GM10266 (cell line): ENCODE measurements at regions not wholly inside any gene's neighbourhood (a gene's known extent, or its start where the extent isn't known, plus 50 kb on each side); places are given as distances from the start of the nearest gene placed in this dataset.

Experiments used
- DNase-seq: peaks from one replicate; pipeline ENCODE4 v3.0.0; 2012; ENCODE audit errors: extremely low spot score
- CTCF ChIP-seq: IDR thresholded peaks from 2 replicates; pipeline ENCODE4 v1.5.1; 2012; ENCODE audit warnings: mild to moderate bottlenecking, low read depth; ENCODE audit not compliant: control insufficient read depth, insufficient read depth; ENCODE audit errors: missing control alignments

- TF ChIP-seq CTCF, result no peak
- no peak for DNase-seq
Measured at GRCh38 chr18:41613003-41613609, 341.9 kb upstream of the PIK3C3 start.

GRCh38 chr18:41604964-41605363 lies 350.1 kb upstream of the PIK3C3 start:
- DNase-seq, result no peak
- no peak for TF ChIP-seq CTCF

GRCh38 chr18:41602034-41602433 lies 353.0 kb upstream of the PIK3C3 start:
- DNase-seq, result no peak
- no peak for TF ChIP-seq CTCF

- TF ChIP-seq CTCF, result no peak
- DNase-seq, result no peak
Measured at GRCh38 chr18:41600693-41601391, 354.2 kb upstream of the PIK3C3 start.

GRCh38 chr18:41599466-41599865 lies 355.6 kb upstream of the PIK3C3 start:
- no peak for TF ChIP-seq CTCF
- DNase-seq, result no peak

GRCh38 chr18:41594582-41594981 lies 360.5 kb upstream of the PIK3C3 start:
- no peak for TF ChIP-seq CTCF
- no peak for DNase-seq

- no peak for DNase-seq
- TF ChIP-seq CTCF, result no peak
Measured at GRCh38 chr18:41593171-41593675, 361.8 kb upstream of the PIK3C3 start.
